ENCODE measurements at regions not wholly inside any gene's neighbourhood (a gene's known extent, or its start where the extent isn't known, plus 50 kb on each side); places are given as distances from the start of the nearest gene placed in this dataset.
"Not testable (repeated sequence)": the region's sequence is repeated elsewhere in the genome, so short reads cannot be mapped to it uniquely, and the experiment has no call there.

GRCh38 chr12:30201301-30202160, 417.8 kb upstream of the TMTC1 start:
- DNase-seq, result no peak

GRCh38 chr12:30200864-30201263, 417.1 kb upstream of the TMTC1 start:
- no peak for DNase-seq

- no peak for DNase-seq
Measured at GRCh38 chr12:30197392-30198057, 413.8 kb upstream of the TMTC1 start.

- no peak for DNase-seq
Measured at GRCh38 chr12:30191696-30192455, 408.1 kb upstream of the TMTC1 start.

GRCh38 chr12:30188602-30189326, 405.0 kb upstream of the TMTC1 start:
- DNase-seq, result no peak

GRCh38 chr12:30187426-30187825, 403.7 kb upstream of the TMTC1 start:
- DNase-seq, result no peak

- DNase-seq, result no peak
Measured at GRCh38 chr12:30181334-30181733, 397.6 kb upstream of the TMTC1 start.

- DNase-seq, result no peak
Measured at GRCh38 chr12:30180602-30181001, 396.9 kb upstream of the TMTC1 start.

- DNase-seq, result no peak
Measured at GRCh38 chr12:30178916-30179315, 395.2 kb upstream of the TMTC1 start.

GRCh38 chr12:30169839-30170591, 386.3 kb upstream of the TMTC1 start:
- no peak for DNase-seq

- DNase-seq, result no peak
Measured at GRCh38 chr12:30166006-30166795, 382.5 kb upstream of the TMTC1 start.

- no peak for DNase-seq
Measured at GRCh38 chr12:30164382-30165318, 380.9 kb upstream of the TMTC1 start.

GRCh38 chr12:30156833-30157232, 373.1 kb upstream of the TMTC1 start:
- not testable (repeated sequence) for DNase-seq

- DNase-seq, result no peak
Measured at GRCh38 chr12:30155001-30155730, 371.4 kb upstream of the TMTC1 start.

- DNase-seq, result no peak
Measured at GRCh38 chr12:30153981-30154380, 370.2 kb upstream of the TMTC1 start.

- DNase-seq, result no peak
Measured at GRCh38 chr12:30152705-30153104, 369.0 kb upstream of the TMTC1 start.

- DNase-seq, result no peak
Measured at GRCh38 chr12:30151831-30152230, 368.1 kb upstream of the TMTC1 start.

GRCh38 chr12:30146561-30146960, 362.8 kb upstream of the TMTC1 start:
- no peak for DNase-seq

- DNase-seq, result no peak
Measured at GRCh38 chr12:30145684-30146032, 361.9 kb upstream of the TMTC1 start.

Data from NK-92 treated with Interleukin-12 subunit alpha and Interleukin-12 subunit beta, amount 100 ng/mL, for 24 hours (cell line).